GM23338 (cell line): ENCODE measurements at regions not wholly inside any gene's neighbourhood (a gene's known extent, or its start where the extent isn't known, plus 50 kb on each side); places are given as distances from the start of the nearest gene placed in this dataset.

ENCODE experiments used
- ATAC-seq: fragments of 200-7000 bp; cut with Tn5 transposase; 3 replicates; pipeline ENCODE4 v1.9.1; 2020
- DNase-seq: peaks from one replicate; pipeline ENCODE4 v3.0.0-alpha.2; 2015; ENCODE audit warnings: low spot score
- H2AFZ ChIP-seq: fragments of 200-600 bp; sonication (generic); 2 replicates; pipeline ENCODE4 v1.8.0; 2016; ENCODE audit warnings: antibody characterized with exemption, mild to moderate bottlenecking, moderate library complexity
- H3F3A ChIP-seq: fragments of 200-600 bp; sonication (generic); replicated peaks from 2 replicates; pipeline ENCODE4 v1.8.0; 2017; ENCODE audit warnings: antibody characterized with exemption, mixed run types, low read depth
- H3K27ac ChIP-seq: fragments of 200-600 bp; sonication (generic); 2 replicates; pipeline ENCODE4 v1.6.1; 2016; ENCODE audit warnings: low read depth
- H3K27me3 ChIP-seq: fragments of 200-600 bp; sonication (generic); 2 replicates; pipeline ENCODE4 v1.8.0; 2016; ENCODE audit warnings: mild to moderate bottlenecking, mixed run types, moderate library complexity; ENCODE audit not compliant: insufficient read depth
- H3K36me3 ChIP-seq: fragments of 200-600 bp; sonication (generic); 2 replicates; pipeline ENCODE4 v1.8.0; 2016; ENCODE audit warnings: mild to moderate bottlenecking; ENCODE audit not compliant: insufficient read depth
- H3K4me1 ChIP-seq: fragments of 200-600 bp; sonication (generic); 2 replicates; pipeline ENCODE4 v1.8.0; 2016; ENCODE audit warnings: mild to moderate bottlenecking, moderate library complexity; ENCODE audit not compliant: insufficient read depth
- H3K4me2 ChIP-seq: fragments of 200-600 bp; sonication (generic); 2 replicates; pipeline ENCODE4 v1.7.1; 2017; ENCODE audit warnings: mixed run types
- H3K4me3 ChIP-seq: fragments of 200-600 bp; sonication (generic); 2 replicates; pipeline ENCODE4 v1.6.1; 2016; ENCODE audit warnings: mixed run types
- H3K79me2 ChIP-seq: fragments of 200-600 bp; sonication (generic); replicated peaks from 2 replicates; pipeline ENCODE4 v1.8.0; 2017; ENCODE audit warnings: mild to moderate bottlenecking; ENCODE audit not compliant: insufficient read depth
- H3K9me2 ChIP-seq: fragments of 200-600 bp; sonication (generic); 2 replicates; pipeline ENCODE4 v1.8.0; 2017; ENCODE audit not compliant: insufficient read depth
- H4K20me1 ChIP-seq: fragments of 200-600 bp; sonication (generic); replicated peaks from 2 replicates; pipeline ENCODE4 v1.8.0; 2017; ENCODE audit warnings: mild to moderate bottlenecking; ENCODE audit not compliant: insufficient read depth
- H3K27ac Mint-ChIP-seq: 2 replicates; pipeline ENCODE4 v1.8.0; 2020; ENCODE audit warnings: inconsistent platforms, mild to moderate bottlenecking, moderate library complexity, mixed read lengths
- H3K27me3 Mint-ChIP-seq: 3 replicates; pipeline ENCODE4 v1.8.0; 2022; ENCODE audit warnings: low read depth, mild to moderate bottlenecking, moderate library complexity, mixed read lengths, inconsistent platforms; ENCODE audit not compliant: insufficient read depth, poor library complexity
- H3K36me3 Mint-ChIP-seq: 3 replicates; pipeline ENCODE4 v1.8.0; 2021; ENCODE audit warnings: low read depth, mild to moderate bottlenecking, inconsistent platforms, moderate library complexity, mixed read lengths
- H3K4me1 Mint-ChIP-seq: 3 replicates; pipeline ENCODE4 v1.8.0; 2020; ENCODE audit warnings: mild to moderate bottlenecking, inconsistent platforms, mixed read lengths
- H3K4me3 Mint-ChIP-seq: 3 replicates; pipeline ENCODE4 v1.8.0; 2021; ENCODE audit warnings: moderate library complexity, mild to moderate bottlenecking, inconsistent platforms, mixed read lengths
- H3K9me3 Mint-ChIP-seq: 3 replicates; pipeline ENCODE4 v1.8.0; 2020; ENCODE audit warnings: moderate library complexity, mild to moderate bottlenecking, inconsistent platforms, mixed read lengths
- CREB1 ChIP-seq: fragments of 250-450 bp; sonication (Bioruptor Pico); IDR thresholded peaks from 2 replicates; pipeline ENCODE4 v1.5.0; 2020; ENCODE audit warnings: low read depth, mild to moderate bottlenecking, moderate library complexity
- EZH2 ChIP-seq: fragments of 200-600 bp; sonication (generic); IDR thresholded peaks from one replicate; pipeline ENCODE4 v1.8.0; 2017; ENCODE audit warnings: antibody characterized with exemption, mild to moderate bottlenecking, low read depth; ENCODE audit not compliant: unreplicated experiment
- EZH2phosphoT487 ChIP-seq: fragments of 200-600 bp; sonication (generic); IDR thresholded peaks from one replicate; pipeline ENCODE4 v1.8.1; 2018; ENCODE audit warnings: antibody characterized with exemption; ENCODE audit not compliant: unreplicated experiment
- JUNB ChIP-seq: IDR thresholded peaks from one replicate; pipeline ENCODE4 v1.6.1; 2016; ENCODE audit warnings: antibody characterized with exemption; ENCODE audit not compliant: unreplicated experiment
- NANOG ChIP-seq: IDR thresholded peaks from 2 replicates; pipeline ENCODE4 v1.6.1; 2016; ENCODE audit warnings: antibody characterized with exemption, borderline replicate concordance
- POLR2AphosphoS5 ChIP-seq: IDR thresholded peaks from 2 replicates; pipeline ENCODE4 v1.6.1; 2016; ENCODE audit warnings: antibody characterized with exemption, low read depth
- STAT1 ChIP-seq: IDR thresholded peaks from one replicate; pipeline ENCODE4 v1.6.1; 2016; ENCODE audit warnings: antibody characterized with exemption; ENCODE audit not compliant: unreplicated experiment
- ZNF114 ChIP-seq: fragments of 250-450 bp; sonication (Bioruptor Pico); IDR thresholded peaks from 2 replicates; pipeline ENCODE4 v1.5.0; 2020; ENCODE audit warnings: mild to moderate bottlenecking, moderate library complexity
- ZNF331 ChIP-seq: fragments of 250-450 bp; sonication (Bioruptor Pico); IDR thresholded peaks from 2 replicates; pipeline ENCODE4 v1.5.0; 2020; ENCODE audit warnings: low read depth, mild to moderate bottlenecking, moderate library complexity
- TF ChIP-seq, protein P1 (sequence below): IDR thresholded peaks from one replicate; pipeline ENCODE4 v1.6.1; 2018; ENCODE audit warnings: antibody characterized with exemption; ENCODE audit not compliant: unreplicated experiment
- TF ChIP-seq, protein P2 (sequence below): fragments of 250-450 bp; sonication (Bioruptor Pico); IDR thresholded peaks from 2 replicates; pipeline ENCODE4 v1.5.0; 2020; ENCODE audit warnings: mild to moderate bottlenecking, moderate library complexity
- TF ChIP-seq, protein P3 (sequence below): IDR thresholded peaks from 2 replicates; pipeline ENCODE4 v1.6.1; 2016; ENCODE audit warnings: antibody characterized with exemption
- TF ChIP-seq, protein P4 (sequence below), 2 experiments: fragments of 200-600 bp in 1 of 2; sonication (generic) in 1 of 2; conservative IDR thresholded peaks; 2 replicates each; pipeline versions ENCODE4 v1.5.1 to v1.6.1; 2016 to 2017; ENCODE audit warnings: antibody characterized with exemption in 2 of 2, low read depth in 2 of 2, mild to moderate bottlenecking in 2 of 2, moderate library complexity in 1 of 2

DNA sequence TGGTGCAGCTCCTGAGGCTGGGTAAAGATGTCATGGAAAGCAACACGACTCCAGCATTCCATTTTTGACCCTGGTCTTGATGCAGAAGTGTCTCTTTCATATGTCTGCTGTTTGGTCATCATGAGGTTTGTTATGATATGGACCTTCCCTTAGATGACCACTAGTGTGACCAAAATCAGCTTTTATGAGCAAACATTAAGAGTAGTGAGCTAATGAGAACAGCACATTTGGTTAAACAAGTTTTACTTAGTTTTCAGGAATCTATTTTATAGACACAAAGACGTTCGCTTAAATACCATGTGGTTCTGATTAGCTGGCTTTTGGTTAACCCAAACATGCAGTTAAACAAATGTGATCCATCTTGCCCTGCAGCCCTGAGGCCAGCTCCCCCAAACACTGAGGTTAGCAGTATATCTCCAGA is 56.7 kb upstream of the ACTBL2 start:
- Mint-ChIP-seq H3K4me1 (no peaks in the 10 kb centered on the region), H3K27ac (no peak overlapping the region), H3K36me3 (no peaks in the 10 kb centered on the region), H3K4me3 (no peak overlapping the region), H3K9me3 (no peaks in the 10 kb centered on the region), H3K27me3 (no peaks in the 10 kb centered on the region)
- Histone ChIP-seq H3K79me2 (no peaks in the 10 kb centered on the region), H3K9me2 (no peaks in the 10 kb centered on the region), H3F3A (no peaks in the 10 kb centered on the region), H3K27me3 (no peaks in the 10 kb centered on the region), H3K36me3 (no peaks in the 10 kb centered on the region), H3K4me1 (no peaks in the 10 kb centered on the region), H2AFZ (no peak overlapping the region; the same call in 1 of the 2 replicates), H4K20me1 (no peaks in the 10 kb centered on the region), H3K4me2 (no peak overlapping the region), H3K27ac (no peak overlapping the region), H3K4me3 (no peak overlapping the region)
- no peak for DNase-seq
- no peak for ATAC-seq
- TF ChIP-seq STAT1 (no peak), ZNF331 (CRISPR knock-in tag) (no peak), EZH2 (no peak), EZH2phosphoT487 (no peak), JUNB (no peak), POLR2AphosphoS5 (no peak), CREB1 (CRISPR knock-in tag) (no peak), ZNF114 (CRISPR knock-in tag) (no peak), NANOG (no peak)
- TF ChIP-seq, protein P1, sequence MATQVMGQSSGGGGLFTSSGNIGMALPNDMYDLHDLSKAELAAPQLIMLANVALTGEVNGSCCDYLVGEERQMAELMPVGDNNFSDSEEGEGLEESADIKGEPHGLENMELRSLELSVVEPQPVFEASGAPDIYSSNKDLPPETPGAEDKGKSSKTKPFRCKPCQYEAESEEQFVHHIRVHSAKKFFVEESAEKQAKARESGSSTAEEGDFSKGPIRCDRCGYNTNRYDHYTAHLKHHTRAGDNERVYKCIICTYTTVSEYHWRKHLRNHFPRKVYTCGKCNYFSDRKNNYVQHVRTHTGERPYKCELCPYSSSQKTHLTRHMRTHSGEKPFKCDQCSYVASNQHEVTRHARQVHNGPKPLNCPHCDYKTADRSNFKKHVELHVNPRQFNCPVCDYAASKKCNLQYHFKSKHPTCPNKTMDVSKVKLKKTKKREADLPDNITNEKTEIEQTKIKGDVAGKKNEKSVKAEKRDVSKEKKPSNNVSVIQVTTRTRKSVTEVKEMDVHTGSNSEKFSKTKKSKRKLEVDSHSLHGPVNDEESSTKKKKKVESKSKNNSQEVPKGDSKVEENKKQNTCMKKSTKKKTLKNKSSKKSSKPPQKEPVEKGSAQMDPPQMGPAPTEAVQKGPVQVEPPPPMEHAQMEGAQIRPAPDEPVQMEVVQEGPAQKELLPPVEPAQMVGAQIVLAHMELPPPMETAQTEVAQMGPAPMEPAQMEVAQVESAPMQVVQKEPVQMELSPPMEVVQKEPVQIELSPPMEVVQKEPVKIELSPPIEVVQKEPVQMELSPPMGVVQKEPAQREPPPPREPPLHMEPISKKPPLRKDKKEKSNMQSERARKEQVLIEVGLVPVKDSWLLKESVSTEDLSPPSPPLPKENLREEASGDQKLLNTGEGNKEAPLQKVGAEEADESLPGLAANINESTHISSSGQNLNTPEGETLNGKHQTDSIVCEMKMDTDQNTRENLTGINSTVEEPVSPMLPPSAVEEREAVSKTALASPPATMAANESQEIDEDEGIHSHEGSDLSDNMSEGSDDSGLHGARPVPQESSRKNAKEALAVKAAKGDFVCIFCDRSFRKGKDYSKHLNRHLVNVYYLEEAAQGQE, result no peak
- TF ChIP-seq, protein P2, sequence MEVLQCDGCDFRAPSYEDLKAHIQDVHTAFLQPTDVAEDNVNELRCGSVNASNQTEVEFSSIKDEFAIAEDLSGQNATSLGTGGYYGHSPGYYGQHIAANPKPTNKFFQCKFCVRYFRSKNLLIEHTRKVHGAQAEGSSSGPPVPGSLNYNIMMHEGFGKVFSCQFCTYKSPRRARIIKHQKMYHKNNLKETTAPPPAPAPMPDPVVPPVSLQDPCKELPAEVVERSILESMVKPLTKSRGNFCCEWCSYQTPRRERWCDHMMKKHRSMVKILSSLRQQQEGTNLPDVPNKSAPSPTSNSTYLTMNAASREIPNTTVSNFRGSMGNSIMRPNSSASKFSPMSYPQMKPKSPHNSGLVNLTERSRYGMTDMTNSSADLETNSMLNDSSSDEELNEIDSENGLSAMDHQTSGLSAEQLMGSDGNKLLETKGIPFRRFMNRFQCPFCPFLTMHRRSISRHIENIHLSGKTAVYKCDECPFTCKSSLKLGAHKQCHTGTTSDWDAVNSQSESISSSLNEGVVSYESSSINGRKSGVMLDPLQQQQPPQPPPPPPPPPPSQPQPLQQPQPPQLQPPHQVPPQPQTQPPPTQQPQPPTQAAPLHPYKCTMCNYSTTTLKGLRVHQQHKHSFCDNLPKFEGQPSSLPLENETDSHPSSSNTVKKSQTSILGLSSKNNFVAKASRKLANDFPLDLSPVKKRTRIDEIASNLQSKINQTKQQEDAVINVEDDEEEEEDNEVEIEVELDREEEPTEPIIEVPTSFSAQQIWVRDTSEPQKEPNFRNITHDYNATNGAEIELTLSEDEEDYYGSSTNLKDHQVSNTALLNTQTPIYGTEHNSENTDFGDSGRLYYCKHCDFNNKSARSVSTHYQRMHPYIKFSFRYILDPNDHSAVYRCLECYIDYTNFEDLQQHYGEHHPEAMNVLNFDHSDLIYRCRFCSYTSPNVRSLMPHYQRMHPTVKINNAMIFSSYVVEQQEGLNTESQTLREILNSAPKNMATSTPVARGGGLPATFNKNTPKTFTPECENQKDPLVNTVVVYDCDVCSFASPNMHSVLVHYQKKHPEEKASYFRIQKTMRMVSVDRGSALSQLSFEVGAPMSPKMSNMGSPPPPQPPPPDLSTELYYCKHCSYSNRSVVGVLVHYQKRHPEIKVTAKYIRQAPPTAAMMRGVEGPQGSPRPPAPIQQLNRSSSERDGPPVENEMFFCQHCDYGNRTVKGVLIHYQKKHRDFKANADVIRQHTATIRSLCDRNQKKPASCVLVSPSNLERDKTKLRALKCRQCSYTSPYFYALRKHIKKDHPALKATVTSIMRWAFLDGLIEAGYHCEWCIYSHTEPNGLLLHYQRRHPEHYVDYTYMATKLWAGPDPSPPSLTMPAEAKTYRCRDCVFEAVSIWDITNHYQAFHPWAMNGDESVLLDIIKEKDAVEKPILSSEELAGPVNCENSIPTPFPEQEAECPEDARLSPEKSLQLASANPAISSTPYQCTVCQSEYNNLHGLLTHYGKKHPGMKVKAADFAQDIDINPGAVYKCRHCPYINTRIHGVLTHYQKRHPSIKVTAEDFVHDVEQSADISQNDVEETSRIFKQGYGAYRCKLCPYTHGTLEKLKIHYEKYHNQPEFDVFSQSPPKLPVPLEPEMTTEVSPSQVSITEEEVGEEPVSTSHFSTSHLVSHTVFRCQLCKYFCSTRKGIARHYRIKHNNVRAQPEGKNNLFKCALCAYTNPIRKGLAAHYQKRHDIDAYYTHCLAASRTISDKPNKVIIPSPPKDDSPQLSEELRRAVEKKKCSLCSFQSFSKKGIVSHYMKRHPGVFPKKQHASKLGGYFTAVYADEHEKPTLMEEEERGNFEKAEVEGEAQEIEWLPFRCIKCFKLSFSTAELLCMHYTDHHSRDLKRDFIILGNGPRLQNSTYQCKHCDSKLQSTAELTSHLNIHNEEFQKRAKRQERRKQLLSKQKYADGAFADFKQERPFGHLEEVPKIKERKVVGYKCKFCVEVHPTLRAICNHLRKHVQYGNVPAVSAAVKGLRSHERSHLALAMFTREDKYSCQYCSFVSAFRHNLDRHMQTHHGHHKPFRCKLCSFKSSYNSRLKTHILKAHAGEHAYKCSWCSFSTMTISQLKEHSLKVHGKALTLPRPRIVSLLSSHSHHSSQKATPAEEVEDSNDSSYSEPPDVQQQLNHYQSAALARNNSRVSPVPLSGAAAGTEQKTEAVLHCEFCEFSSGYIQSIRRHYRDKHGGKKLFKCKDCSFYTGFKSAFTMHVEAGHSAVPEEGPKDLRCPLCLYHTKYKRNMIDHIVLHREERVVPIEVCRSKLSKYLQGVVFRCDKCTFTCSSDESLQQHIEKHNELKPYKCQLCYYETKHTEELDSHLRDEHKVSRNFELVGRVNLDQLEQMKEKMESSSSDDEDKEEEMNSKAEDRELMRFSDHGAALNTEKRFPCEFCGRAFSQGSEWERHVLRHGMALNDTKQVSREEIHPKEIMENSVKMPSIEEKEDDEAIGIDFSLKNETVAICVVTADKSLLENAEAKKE (CRISPR knock-in tag), result no peak
- TF ChIP-seq, protein P3, sequence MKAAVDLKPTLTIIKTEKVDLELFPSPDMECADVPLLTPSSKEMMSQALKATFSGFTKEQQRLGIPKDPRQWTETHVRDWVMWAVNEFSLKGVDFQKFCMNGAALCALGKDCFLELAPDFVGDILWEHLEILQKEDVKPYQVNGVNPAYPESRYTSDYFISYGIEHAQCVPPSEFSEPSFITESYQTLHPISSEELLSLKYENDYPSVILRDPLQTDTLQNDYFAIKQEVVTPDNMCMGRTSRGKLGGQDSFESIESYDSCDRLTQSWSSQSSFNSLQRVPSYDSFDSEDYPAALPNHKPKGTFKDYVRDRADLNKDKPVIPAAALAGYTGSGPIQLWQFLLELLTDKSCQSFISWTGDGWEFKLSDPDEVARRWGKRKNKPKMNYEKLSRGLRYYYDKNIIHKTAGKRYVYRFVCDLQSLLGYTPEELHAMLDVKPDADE, result no peak
- TF ChIP-seq, protein P4, sequence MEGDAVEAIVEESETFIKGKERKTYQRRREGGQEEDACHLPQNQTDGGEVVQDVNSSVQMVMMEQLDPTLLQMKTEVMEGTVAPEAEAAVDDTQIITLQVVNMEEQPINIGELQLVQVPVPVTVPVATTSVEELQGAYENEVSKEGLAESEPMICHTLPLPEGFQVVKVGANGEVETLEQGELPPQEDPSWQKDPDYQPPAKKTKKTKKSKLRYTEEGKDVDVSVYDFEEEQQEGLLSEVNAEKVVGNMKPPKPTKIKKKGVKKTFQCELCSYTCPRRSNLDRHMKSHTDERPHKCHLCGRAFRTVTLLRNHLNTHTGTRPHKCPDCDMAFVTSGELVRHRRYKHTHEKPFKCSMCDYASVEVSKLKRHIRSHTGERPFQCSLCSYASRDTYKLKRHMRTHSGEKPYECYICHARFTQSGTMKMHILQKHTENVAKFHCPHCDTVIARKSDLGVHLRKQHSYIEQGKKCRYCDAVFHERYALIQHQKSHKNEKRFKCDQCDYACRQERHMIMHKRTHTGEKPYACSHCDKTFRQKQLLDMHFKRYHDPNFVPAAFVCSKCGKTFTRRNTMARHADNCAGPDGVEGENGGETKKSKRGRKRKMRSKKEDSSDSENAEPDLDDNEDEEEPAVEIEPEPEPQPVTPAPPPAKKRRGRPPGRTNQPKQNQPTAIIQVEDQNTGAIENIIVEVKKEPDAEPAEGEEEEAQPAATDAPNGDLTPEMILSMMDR (conservative IDR thresholded peaks at IDR 0.05; ENCODE audit: low read depth in 2 of 2), result no peak
